Neural cell (in vitro differentiated cells): ENCODE measurements at regions not wholly inside any gene's neighbourhood (a gene's known extent, or its start where the extent isn't known, plus 50 kb on each side); places are given as distances from the start of the nearest gene placed in this dataset.

Source experiments
- EP300 ChIP-seq: fragments of 450-650 bp; conservative IDR thresholded peaks from 2 replicates; pipeline ENCODE4 v1.6.1; 2014; ENCODE audit warnings: antibody characterized with exemption, mild to moderate bottlenecking, moderate library complexity; ENCODE audit not compliant: poor library complexity, severe bottlenecking
- EZH2 ChIP-seq: fragments of 200-600, 300-800 bp; shearing (Covaris generic), sonication (generic); IDR thresholded peaks from 2 replicates; pipeline ENCODE4 v1.6.1; 2014; ENCODE audit warnings: antibody characterized with exemption, low read length, borderline replicate concordance, mild to moderate bottlenecking; ENCODE audit not compliant: insufficient read depth, poor library complexity, severe bottlenecking
- RAD21 ChIP-seq: fragments of 450-650 bp; conservative IDR thresholded peaks from 2 replicates; pipeline ENCODE4 v1.6.1; 2014; ENCODE audit warnings: antibody characterized with exemption, mild to moderate bottlenecking, moderate library complexity
- TAF1 ChIP-seq: IDR thresholded peaks from 2 replicates; pipeline ENCODE4 v1.6.1; 2012; ENCODE audit warnings: low read depth
- TF ChIP-seq, protein P1 (sequence below): fragments of 450-650 bp; IDR thresholded peaks from 2 replicates; pipeline ENCODE4 v1.5.1; 2014; ENCODE audit warnings: antibody characterized with exemption, mild to moderate bottlenecking, moderate library complexity; ENCODE audit not compliant: poor library complexity, severe bottlenecking

DNA sequence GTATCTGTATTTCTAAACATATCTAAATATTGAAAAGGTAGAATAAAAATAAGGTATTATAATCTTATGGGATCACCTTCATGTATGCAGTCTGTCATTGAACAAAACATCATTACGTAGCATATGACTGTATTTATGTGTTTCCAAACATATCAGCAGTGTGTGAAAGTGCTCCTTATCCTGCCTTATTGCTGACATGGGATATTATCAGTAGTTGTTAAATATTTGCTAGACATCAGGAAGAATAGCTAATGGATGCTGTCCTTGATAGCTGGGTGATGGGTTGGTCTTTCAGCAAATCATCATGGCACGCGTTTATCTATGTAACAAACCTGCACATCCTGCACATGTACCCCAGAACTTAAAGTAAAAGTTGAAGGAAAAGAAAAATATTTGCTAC lies 59.1 kb upstream of the FAM20A start:
- TF ChIP-seq TAF1 (no peak), EP300 (no peak), EZH2 (no peak), RAD21 (no peak)
- TF ChIP-seq, protein P1, sequence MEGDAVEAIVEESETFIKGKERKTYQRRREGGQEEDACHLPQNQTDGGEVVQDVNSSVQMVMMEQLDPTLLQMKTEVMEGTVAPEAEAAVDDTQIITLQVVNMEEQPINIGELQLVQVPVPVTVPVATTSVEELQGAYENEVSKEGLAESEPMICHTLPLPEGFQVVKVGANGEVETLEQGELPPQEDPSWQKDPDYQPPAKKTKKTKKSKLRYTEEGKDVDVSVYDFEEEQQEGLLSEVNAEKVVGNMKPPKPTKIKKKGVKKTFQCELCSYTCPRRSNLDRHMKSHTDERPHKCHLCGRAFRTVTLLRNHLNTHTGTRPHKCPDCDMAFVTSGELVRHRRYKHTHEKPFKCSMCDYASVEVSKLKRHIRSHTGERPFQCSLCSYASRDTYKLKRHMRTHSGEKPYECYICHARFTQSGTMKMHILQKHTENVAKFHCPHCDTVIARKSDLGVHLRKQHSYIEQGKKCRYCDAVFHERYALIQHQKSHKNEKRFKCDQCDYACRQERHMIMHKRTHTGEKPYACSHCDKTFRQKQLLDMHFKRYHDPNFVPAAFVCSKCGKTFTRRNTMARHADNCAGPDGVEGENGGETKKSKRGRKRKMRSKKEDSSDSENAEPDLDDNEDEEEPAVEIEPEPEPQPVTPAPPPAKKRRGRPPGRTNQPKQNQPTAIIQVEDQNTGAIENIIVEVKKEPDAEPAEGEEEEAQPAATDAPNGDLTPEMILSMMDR: no peak
